ENCODE measurements at regions not wholly inside any gene's neighbourhood (a gene's known extent, or its start where the extent isn't known, plus 50 kb on each side); places are given as distances from the start of the nearest gene placed in this dataset.

DNA sequence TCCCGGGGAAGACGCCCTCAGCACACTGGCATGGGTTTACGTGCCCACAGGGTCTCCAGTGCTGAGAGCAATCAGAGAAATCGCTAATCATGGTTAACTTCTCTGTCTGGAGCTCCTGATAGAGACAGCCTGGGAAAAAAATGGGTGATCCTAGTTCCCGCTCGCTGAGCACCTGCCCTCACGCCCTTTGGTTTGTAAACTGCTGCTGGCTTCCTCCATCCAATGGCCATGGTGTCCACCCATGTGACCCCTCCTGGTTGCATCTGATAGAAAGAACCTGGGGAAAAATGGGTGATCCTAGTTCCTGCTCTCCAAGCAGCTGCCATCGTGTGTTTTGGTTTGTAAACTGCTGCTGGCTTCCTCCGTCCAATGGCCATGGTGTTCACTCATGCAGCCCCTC is 402.2 kb downstream of the PRDM2 start:
- FAIRE-seq (no peak), DNase-seq (ENCODE audit: low read depth) (no peak)
- Histone ChIP-seq H3K27me3 (ENCODE audit: control insufficient read depth, insufficient read depth, low read length) (no peaks in the 10 kb centered on the region), H3K36me3 (ENCODE audit: control insufficient read depth, insufficient read depth, low read length) (no peaks in the 10 kb centered on the region), H3K4me3 (ENCODE audit: low read depth, low read length) (no peak overlapping the region)
- TF ChIP-seq, protein P1, sequence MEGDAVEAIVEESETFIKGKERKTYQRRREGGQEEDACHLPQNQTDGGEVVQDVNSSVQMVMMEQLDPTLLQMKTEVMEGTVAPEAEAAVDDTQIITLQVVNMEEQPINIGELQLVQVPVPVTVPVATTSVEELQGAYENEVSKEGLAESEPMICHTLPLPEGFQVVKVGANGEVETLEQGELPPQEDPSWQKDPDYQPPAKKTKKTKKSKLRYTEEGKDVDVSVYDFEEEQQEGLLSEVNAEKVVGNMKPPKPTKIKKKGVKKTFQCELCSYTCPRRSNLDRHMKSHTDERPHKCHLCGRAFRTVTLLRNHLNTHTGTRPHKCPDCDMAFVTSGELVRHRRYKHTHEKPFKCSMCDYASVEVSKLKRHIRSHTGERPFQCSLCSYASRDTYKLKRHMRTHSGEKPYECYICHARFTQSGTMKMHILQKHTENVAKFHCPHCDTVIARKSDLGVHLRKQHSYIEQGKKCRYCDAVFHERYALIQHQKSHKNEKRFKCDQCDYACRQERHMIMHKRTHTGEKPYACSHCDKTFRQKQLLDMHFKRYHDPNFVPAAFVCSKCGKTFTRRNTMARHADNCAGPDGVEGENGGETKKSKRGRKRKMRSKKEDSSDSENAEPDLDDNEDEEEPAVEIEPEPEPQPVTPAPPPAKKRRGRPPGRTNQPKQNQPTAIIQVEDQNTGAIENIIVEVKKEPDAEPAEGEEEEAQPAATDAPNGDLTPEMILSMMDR (IDR thresholded peaks at IDR 0.05; ENCODE audit: insufficient read depth, low read length, severe bottlenecking): no peak

DNA sequence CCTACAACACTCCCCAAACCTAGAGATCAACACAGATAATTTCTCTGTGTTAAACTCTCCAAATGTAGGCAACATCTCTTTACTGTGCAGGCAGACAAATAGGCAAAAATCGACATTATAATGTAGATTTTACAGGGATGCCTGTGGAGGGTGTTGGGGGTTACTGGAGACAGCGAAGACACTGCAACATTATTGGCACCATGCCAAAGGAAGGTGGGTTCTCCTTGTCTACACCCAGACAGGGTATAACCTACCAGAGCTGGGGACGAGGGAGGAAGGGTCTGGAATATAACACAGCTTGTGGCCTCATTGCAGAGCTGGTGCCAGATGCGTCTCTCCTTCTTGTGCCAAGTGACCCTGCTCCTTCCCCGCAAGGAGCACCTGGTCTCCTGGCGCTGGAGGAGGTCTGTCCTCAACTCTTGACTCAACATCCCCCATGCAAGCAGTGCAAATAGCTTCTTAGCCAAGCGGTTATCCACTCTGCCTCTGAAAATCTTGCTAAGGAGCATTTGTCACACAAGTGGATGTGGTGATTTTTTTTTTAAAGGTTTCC is 404.0 kb downstream of the PRDM2 start:
- Histone ChIP-seq H3K36me3 (ENCODE audit: control insufficient read depth, insufficient read depth, low read length) (no peaks in the 10 kb centered on the region), H3K27me3 (ENCODE audit: control insufficient read depth, insufficient read depth, low read length) (no peaks in the 10 kb centered on the region), H3K4me3 (ENCODE audit: low read depth, low read length) (no peak overlapping the region)
- no peak for DNase-seq (ENCODE audit: low read depth)
- TF ChIP-seq, protein P1 (IDR thresholded peaks at IDR 0.05; ENCODE audit: insufficient read depth, low read length, severe bottlenecking): no peak
- FAIRE-seq: no peak

DNA sequence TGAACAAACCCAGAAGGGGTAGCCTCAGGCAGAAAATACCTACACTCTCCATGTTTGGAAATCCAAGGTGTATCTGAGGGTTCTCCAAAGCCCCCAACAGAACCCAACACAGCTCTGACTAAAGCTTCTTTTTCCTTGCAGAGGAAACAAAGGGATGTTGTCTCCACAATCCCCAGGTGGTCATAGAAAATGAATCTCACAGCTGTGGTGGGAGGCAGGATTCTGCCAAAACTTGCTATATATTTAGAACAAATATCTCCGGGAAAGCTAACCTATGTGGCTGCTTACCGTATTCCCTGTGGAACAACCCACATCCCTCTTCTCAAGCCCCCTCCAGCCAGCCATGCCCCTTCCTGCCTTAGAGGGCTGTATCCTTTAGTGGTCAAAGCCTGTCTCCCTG is 406.1 kb downstream of the PRDM2 start:
- FAIRE-seq (no peak), DNase-seq (ENCODE audit: low read depth) (no peak)
- H3K36me3 ChIP-seq (ENCODE audit: control insufficient read depth, insufficient read depth, low read length): no peaks in the 10 kb centered on the region
- no peak overlapping the region for H3K4me3 ChIP-seq (ENCODE audit: low read depth, low read length)
- no peaks in the 10 kb centered on the region for H3K27me3 ChIP-seq (ENCODE audit: control insufficient read depth, insufficient read depth, low read length)
- TF ChIP-seq, protein P1 (IDR thresholded peaks at IDR 0.05; ENCODE audit: insufficient read depth, low read length, severe bottlenecking): no peak

DNA sequence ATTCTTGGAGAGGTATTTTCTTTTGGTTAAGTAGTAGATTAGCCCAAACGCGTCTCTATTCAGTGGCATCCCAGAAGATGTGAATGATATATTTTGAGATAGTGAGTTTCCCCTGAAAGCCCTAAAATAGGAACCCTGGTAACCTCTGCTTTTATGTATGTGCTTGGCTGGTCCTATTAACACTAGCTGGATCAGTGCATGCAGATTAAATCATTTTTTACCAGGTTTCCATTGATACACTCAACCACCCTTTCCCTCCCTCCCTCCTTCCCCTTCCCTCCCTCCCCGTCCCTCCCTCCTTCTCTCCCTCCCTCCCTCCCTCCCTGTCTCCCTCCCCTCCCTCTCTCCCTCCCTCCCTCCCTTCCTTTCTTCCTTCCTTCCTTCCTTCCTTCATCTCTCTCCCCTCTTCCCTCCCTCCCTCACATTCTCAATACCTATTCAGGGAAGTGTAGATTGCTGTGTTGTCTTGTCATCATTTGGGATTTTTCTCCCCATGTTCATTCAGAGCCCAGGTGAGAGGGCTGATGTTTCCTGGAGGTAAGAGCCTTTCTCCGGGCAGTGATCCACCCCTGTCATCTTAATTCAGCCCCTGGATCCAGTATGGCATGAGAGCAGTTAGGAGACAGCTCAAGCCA is 406.8 kb downstream of the PRDM2 start:
- TF ChIP-seq, protein P1 (IDR thresholded peaks at IDR 0.05; ENCODE audit: insufficient read depth, low read length, severe bottlenecking): no peak
- DNase-seq (ENCODE audit: low read depth): no peak
- no peak overlapping the region for H3K4me3 ChIP-seq (ENCODE audit: low read depth, low read length)
- no peak for FAIRE-seq
- no peaks in the 10 kb centered on the region for H3K27me3 ChIP-seq (ENCODE audit: control insufficient read depth, insufficient read depth, low read length)
- H3K36me3 ChIP-seq (ENCODE audit: control insufficient read depth, insufficient read depth, low read length): no peaks in the 10 kb centered on the region

DNA sequence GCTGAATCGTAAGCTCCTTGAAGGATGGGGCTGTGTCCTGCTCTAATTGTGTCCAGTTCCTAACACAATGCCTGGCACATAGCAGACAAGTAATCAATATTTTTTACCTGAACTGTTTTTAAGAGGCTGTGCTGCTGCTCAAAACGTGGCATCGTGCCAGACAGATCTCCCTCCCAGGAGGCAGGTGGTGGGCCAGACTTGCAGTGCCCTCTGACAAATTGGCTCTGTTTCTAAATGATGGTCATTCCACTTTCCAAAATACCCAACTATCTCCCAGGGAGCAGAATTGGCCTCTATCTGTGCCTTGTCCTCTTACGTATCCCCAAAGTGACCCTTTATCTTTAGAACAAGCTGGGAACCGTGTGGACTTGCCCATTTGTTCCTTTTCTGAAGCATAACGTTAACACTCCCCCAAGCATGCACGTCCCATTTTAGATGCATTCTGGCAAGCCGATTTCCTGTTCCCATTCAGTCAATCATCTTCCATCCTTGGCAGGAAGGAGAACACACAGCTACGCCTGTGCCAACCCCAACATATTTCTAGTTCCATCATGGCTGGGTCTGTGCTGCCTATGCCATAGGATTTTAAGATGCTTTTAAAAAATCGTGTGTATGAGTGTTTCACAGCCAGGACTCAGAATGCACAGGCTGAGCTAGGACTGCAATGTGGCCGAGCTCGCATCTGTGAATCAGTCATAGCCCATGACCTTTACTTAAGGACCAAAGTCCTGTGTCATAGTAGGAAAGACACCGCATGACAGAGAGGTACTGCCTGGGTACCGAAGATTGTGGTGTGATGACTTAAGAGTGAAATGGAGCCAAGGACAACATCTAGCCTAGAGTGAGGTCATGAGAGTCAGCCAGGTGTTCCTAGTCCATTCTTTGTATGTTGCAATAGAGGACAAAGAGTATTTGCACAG is 408.6 kb downstream of the PRDM2 start:
- no peaks in the 10 kb centered on the region for H3K36me3 ChIP-seq (ENCODE audit: control insufficient read depth, insufficient read depth, low read length)
- DNase-seq (ENCODE audit: low read depth) (no peak), FAIRE-seq (peak; percentile 80)
- TF ChIP-seq, protein P1 (IDR thresholded peaks at IDR 0.05; ENCODE audit: insufficient read depth, low read length, severe bottlenecking): no peak
- H3K27me3 ChIP-seq (ENCODE audit: control insufficient read depth, insufficient read depth, low read length): no peaks in the 10 kb centered on the region
- no peak overlapping the region for H3K4me3 ChIP-seq (ENCODE audit: low read depth, low read length)

Measured in bronchial epithelial cell (primary cell).